SK-N-SH treated with all-trans-retinoic acid at 6 μM for 48 hours (cell line): ENCODE measurements at regions not wholly inside any gene's neighbourhood (a gene's known extent, or its start where the extent isn't known, plus 50 kb on each side); places are given as distances from the start of the nearest gene placed in this dataset.

Experiments used
- ATAC-seq: fragments of 200-7000 bp; cut with Tn5 transposase; 3 replicates; pipeline ENCODE4 v1.9.1; 2020; ENCODE audit warnings: mild to moderate bottlenecking, moderate library complexity
- ARNTL ChIP-seq: fragments of 450-650 bp; formaldehyde crosslinking; IDR thresholded peaks from 2 replicates; pipeline ENCODE4 v1.5.0; 2020; ENCODE audit warnings: low read depth, mild to moderate bottlenecking, moderate library complexity, borderline replicate concordance
- BACH2 ChIP-seq: fragments of 250-450 bp; sonication (Bioruptor Pico); IDR thresholded peaks from 2 replicates; pipeline ENCODE4 v1.9.0; 2021; ENCODE audit warnings: mild to moderate bottlenecking, borderline replicate concordance
- CREB5 ChIP-seq: fragments of 250-450 bp; sonication (Bioruptor Pico); IDR thresholded peaks from 2 replicates; pipeline ENCODE4 v1.5.1; 2020; ENCODE audit warnings: low read depth, mild to moderate bottlenecking, moderate library complexity
- CSDC2 ChIP-seq: fragments of 250-450 bp; sonication (Bioruptor Pico); IDR thresholded peaks from 2 replicates; pipeline ENCODE4 v1.5.0; 2020; ENCODE audit warnings: mild to moderate bottlenecking, moderate library complexity
- CSRNP3 ChIP-seq: fragments of 250-450 bp; sonication (Bioruptor Pico); IDR thresholded peaks from 2 replicates; pipeline ENCODE4 v1.5.1; 2021; ENCODE audit warnings: mild to moderate bottlenecking, moderate library complexity
- ESRRG ChIP-seq: fragments of 250-450 bp; sonication (Bioruptor Pico); IDR thresholded peaks from 2 replicates; pipeline ENCODE4 v1.6.1; 2021; ENCODE audit warnings: mild to moderate bottlenecking
- GLIS3 ChIP-seq: fragments of 250-450 bp; sonication (Bioruptor Pico); IDR thresholded peaks from 2 replicates; pipeline ENCODE4 v1.5.0; 2020; ENCODE audit warnings: mild to moderate bottlenecking, moderate library complexity
- OSR1 ChIP-seq: fragments of 250-450 bp; sonication (Bioruptor Pico); IDR thresholded peaks from 2 replicates; pipeline ENCODE4 v1.8.0; 2022; ENCODE audit warnings: moderate library complexity, mild to moderate bottlenecking, inconsistent platforms
- PATZ1 ChIP-seq: fragments of 250-450 bp; sonication (Bioruptor Pico); IDR thresholded peaks from 2 replicates; pipeline ENCODE4 v1.8.0; 2020; ENCODE audit warnings: mild to moderate bottlenecking, moderate library complexity, borderline replicate concordance
- POU6F1 ChIP-seq: fragments of 250-450 bp; sonication (Bioruptor Pico); IDR thresholded peaks from 2 replicates; pipeline ENCODE4 v1.8.0; 2021; ENCODE audit warnings: low read depth, mild to moderate bottlenecking, moderate library complexity, borderline replicate concordance
- RARB ChIP-seq: fragments of 250-450 bp; sonication (Bioruptor Pico); IDR thresholded peaks from 2 replicates; pipeline ENCODE4 v1.8.0; 2021; ENCODE audit warnings: mild to moderate bottlenecking, moderate library complexity
- SNAI2 ChIP-seq: fragments of 250-450 bp; sonication (Bioruptor Pico); IDR thresholded peaks from 2 replicates; pipeline ENCODE4 v1.5.0; 2020; ENCODE audit warnings: mild to moderate bottlenecking, moderate library complexity
- TOX ChIP-seq: fragments of 250-450 bp; sonication (Bioruptor Pico); IDR thresholded peaks from 2 replicates; pipeline ENCODE4 v1.8.0; 2021; ENCODE audit warnings: mild to moderate bottlenecking, moderate library complexity, borderline replicate concordance
- TSHZ2 ChIP-seq: fragments of 250-450 bp; sonication (Bioruptor Pico); IDR thresholded peaks from 2 replicates; pipeline ENCODE4 v1.5.0; 2020; ENCODE audit warnings: mild to moderate bottlenecking, moderate library complexity
- ZC3H10 ChIP-seq: fragments of 250-450 bp; sonication (Bioruptor Pico); IDR thresholded peaks from 2 replicates; pipeline ENCODE4 v1.5.1; 2021; ENCODE audit warnings: mild to moderate bottlenecking, moderate library complexity
- ZFP3 ChIP-seq: fragments of 250-450 bp; sonication (Bioruptor Pico); IDR thresholded peaks from 2 replicates; pipeline ENCODE4 v1.5.0; 2020; ENCODE audit warnings: mild to moderate bottlenecking, moderate library complexity
- ZFP30 ChIP-seq: fragments of 450-650 bp; formaldehyde crosslinking; IDR thresholded peaks from 2 replicates; pipeline ENCODE4 v1.5.0; 2022; ENCODE audit warnings: mild to moderate bottlenecking, moderate library complexity
- ZNF565 ChIP-seq: fragments of 450-650 bp; formaldehyde crosslinking; conservative IDR thresholded peaks from 2 replicates; pipeline ENCODE4 v1.5.0; 2020; ENCODE audit warnings: low read depth, mild to moderate bottlenecking, moderate library complexity
- ZNF70 ChIP-seq: fragments of 450-650 bp; formaldehyde crosslinking; IDR thresholded peaks from 2 replicates; pipeline ENCODE4 v1.5.0; 2020; ENCODE audit warnings: mild to moderate bottlenecking, moderate library complexity
- ZNF8 ChIP-seq: fragments of 450-650 bp; formaldehyde crosslinking; IDR thresholded peaks from 2 replicates; pipeline ENCODE4 v1.5.0; 2020; ENCODE audit warnings: mild to moderate bottlenecking, moderate library complexity

GRCh38 chr14:41289025-41289424 is 317.7 kb upstream of the LRFN5 start:
- no peak for ATAC-seq
- TF ChIP-seq GLIS3 (CRISPR knock-in tag) (no peak), ESRRG (CRISPR knock-in tag) (no peak), BACH2 (CRISPR knock-in tag) (no peak), SNAI2 (no peak), OSR1 (no peak), ZNF565 (no peak), ZNF70 (no peak), CSRNP3 (CRISPR knock-in tag) (no peak), CSDC2 (CRISPR knock-in tag) (no peak), ZFP3 (CRISPR knock-in tag) (no peak), CREB5 (CRISPR knock-in tag) (no peak), PATZ1 (CRISPR knock-in tag) (no peak), ZC3H10 (CRISPR knock-in tag) (no peak)

GRCh38 chr14:41285186-41285748 is 321.4 kb upstream of the LRFN5 start:
- no peak for ATAC-seq
- TF ChIP-seq ZNF565, result no peak

- TF ChIP-seq ZFP3 (CRISPR knock-in tag), result no peak
- no peak for TF ChIP-seq POU6F1
- no peak for TF ChIP-seq ZFP30 (CRISPR knock-in tag)
- TF ChIP-seq SNAI2, result no peak
- no peak for TF ChIP-seq PATZ1 (CRISPR knock-in tag)
- TF ChIP-seq CSDC2 (CRISPR knock-in tag), result no peak
- no peak for TF ChIP-seq CSRNP3 (CRISPR knock-in tag)
- no peak for TF ChIP-seq TOX (CRISPR knock-in tag)
- no peak for TF ChIP-seq ZNF565
- no peak for TF ChIP-seq RARB (CRISPR knock-in tag)
- TF ChIP-seq ZNF8 (CRISPR knock-in tag), result no peak
- TF ChIP-seq CREB5 (CRISPR knock-in tag), result no peak
- no peak for TF ChIP-seq TSHZ2 (CRISPR knock-in tag)
- no peak for TF ChIP-seq BACH2 (CRISPR knock-in tag)
- TF ChIP-seq ZC3H10 (CRISPR knock-in tag), result no peak
- no peak for TF ChIP-seq ARNTL
- ATAC-seq, result no peak
Measured at GRCh38 chr14:41280745-41281144, 325.9 kb upstream of the LRFN5 start.
